Stomach (tissue), 4 donors: ENCODE measurements at regions not wholly inside any gene's neighbourhood (a gene's known extent, or its start where the extent isn't known, plus 50 kb on each side); places are given as distances from the start of the nearest gene placed in this dataset.

ENCODE experiments used
- CTCF ChIP-seq, 7 experiments: fragments of 450-650 bp in 4 of 7; fragments of 200-600 bp in 3 of 7; sonication (generic) in 3 of 7; IDR thresholded peaks; one replicate each; pipeline ENCODE4 v1.5.1; 2016 to 2019; ENCODE audit warnings: antibody characterized with exemption in 7 of 7, control low read depth in 2 of 7, mild to moderate bottlenecking in 1 of 7
- POLR2A ChIP-seq, 4 donors: fragments of 450-650 bp; IDR thresholded peaks; one replicate each; pipeline ENCODE4 v1.6.1; 2016; ENCODE audit warnings: antibody characterized with exemption in 4 of 4, control low read depth in 2 of 4, mild to moderate bottlenecking in 1 of 4, moderate library complexity in 1 of 4

GRCh38 chr2:67498931-67499330 is 101.8 kb downstream of the ETAA1 start:
- TF ChIP-seq CTCF (IDR thresholded peaks at IDR 0.05) (no peak), POLR2A (IDR thresholded peaks at IDR 0.05) (no peak)
